Activated T-helper 2 cell treated with anti-CD3 and anti-CD28 coated beads, Interferon-gamma antibody, Interleukin-2, Interleukin-4, amounts not matched to agents 10 μg/mL and 5 μg/mL and 100 μg/mL, durations not matched to agents 14 hours and 24 hours and 36 hours (primary cell): ENCODE measurements at regions not wholly inside any gene's neighbourhood (a gene's known extent, or its start where the extent isn't known, plus 50 kb on each side); places are given as distances from the start of the nearest gene placed in this dataset.
"Not testable (repeated sequence)": the region's sequence is repeated elsewhere in the genome, so short reads cannot be mapped to it uniquely, and the experiment has no call there.

Experiments used
- DNase-seq: peaks from one replicate; pipeline ENCODE4 v3.0.0; 2021; ENCODE audit warnings: low spot score
- H3K27ac Mint-ChIP-seq: one replicate; pipeline ENCODE4 v1.8.0; 2021; ENCODE audit warnings: mixed read lengths
- H3K27me3 Mint-ChIP-seq: one replicate; pipeline ENCODE4 v1.8.0; 2021; ENCODE audit warnings: low read depth, mixed read lengths
- H3K36me3 Mint-ChIP-seq: one replicate; pipeline ENCODE4 v1.8.0; 2021; ENCODE audit warnings: low read depth, mixed read lengths
- H3K4me1 Mint-ChIP-seq: one replicate; pipeline ENCODE4 v1.8.0; 2021; ENCODE audit warnings: low read depth, mixed read lengths
- H3K4me3 Mint-ChIP-seq: one replicate; pipeline ENCODE4 v1.8.0; 2021; ENCODE audit warnings: low read depth, mild to moderate bottlenecking, moderate library complexity, mixed read lengths
- H3K9me3 Mint-ChIP-seq: one replicate; pipeline ENCODE4 v1.8.0; 2021; ENCODE audit warnings: mixed read lengths
- intact Hi-C: fragments of 100-400 bp; cut with micrococcal nuclease; formaldehyde crosslinking; loops from one replicate; pipeline ENCODE4 v1.15.1; 2023

DNA sequence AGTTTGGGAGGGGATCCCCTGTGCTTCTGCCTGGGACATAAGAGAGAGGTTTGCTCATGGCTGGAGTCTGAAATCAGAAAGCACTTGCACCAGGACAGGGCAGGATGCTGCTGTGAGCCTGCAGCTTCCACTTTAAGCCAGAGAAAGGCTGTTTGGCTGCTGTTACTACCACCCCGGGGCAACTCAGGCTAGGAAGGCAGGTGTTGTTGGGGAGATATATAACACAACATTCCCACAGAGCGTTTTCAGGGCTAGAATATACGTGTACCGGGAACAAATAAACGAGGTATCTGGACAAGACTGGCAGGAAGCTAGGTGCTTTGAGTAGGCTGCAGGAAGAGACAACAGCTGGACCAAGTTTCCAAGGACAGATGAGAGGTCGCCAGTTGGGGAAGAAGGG lies 313.3 kb upstream of the CCL2 start:
- Mint-ChIP-seq H3K4me3 (no peak overlapping the region), H3K4me1 (no peaks in the 10 kb centered on the region), H3K9me3 (no peaks in the 10 kb centered on the region), H3K27ac (no peak overlapping the region), H3K27me3 (peaks cover 2% of the 10 kb centered on the region), H3K36me3 (no peaks in the 10 kb centered on the region)
- intact Hi-C loops = no loop called here
- no peak for DNase-seq

DNA sequence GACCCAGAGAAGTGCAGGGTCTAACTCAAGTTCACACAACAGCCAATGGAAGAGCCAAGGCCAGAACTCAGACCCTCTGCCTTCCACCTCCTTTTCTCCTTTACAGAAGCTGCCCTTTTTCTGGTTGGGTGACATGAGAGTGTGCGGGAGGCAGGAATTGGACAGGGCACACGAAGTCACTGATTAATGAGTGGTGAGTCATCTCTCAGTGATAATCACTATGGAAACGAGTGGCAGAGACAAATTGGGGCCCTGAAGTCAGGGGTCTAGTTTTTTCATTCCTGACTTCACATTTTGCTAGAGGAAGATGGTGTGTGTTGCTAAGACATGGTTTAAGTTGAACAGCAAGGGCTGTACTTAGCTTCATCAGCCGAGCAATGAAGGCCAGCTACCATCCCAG lies 312.7 kb upstream of the CCL2 start:
- DNase-seq = no peak

DNA sequence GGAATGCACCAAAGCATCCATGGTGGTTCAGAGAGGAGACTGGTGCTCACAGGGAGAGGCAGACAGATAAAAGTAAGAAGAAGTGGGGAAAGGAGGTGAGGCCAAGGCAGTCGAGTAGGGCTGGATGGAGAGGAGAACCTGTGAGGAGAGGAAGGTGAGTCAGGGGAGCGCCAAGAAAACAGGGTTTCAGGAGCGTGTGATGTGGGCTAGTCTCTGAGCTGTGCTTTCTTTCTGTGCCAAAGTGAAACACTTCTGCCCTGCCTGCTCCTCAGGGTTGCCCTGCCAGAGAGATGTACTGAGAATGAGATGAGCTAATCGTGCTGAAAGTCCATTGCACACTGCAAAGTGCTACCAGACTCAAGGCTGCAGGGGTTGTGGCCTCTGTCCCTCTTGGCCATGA lies 310.7 kb upstream of the CCL2 start:
- DNase-seq = no peak
- Mint-ChIP-seq H3K36me3 (no peaks in the 10 kb centered on the region), H3K27ac (no peak overlapping the region), H3K4me3 (no peak overlapping the region), H3K27me3 (peaks cover 6% of the 10 kb centered on the region), H3K4me1 (no peaks in the 10 kb centered on the region), H3K9me3 (no peaks in the 10 kb centered on the region)
- intact Hi-C loops = no loop called here

More for the DNA sequence above, 312.7 kb upstream of the CCL2 start:
- no peak overlapping the region for H3K4me3 Mint-ChIP-seq
- no peaks in the 10 kb centered on the region for H3K9me3 Mint-ChIP-seq
- H3K27ac Mint-ChIP-seq = no peak overlapping the region
- H3K4me1 Mint-ChIP-seq = no peaks in the 10 kb centered on the region
- H3K27me3 Mint-ChIP-seq = peaks cover 6% of the 10 kb centered on the region
- intact Hi-C loops = no loop called here
- H3K36me3 Mint-ChIP-seq = no peaks in the 10 kb centered on the region

DNA sequence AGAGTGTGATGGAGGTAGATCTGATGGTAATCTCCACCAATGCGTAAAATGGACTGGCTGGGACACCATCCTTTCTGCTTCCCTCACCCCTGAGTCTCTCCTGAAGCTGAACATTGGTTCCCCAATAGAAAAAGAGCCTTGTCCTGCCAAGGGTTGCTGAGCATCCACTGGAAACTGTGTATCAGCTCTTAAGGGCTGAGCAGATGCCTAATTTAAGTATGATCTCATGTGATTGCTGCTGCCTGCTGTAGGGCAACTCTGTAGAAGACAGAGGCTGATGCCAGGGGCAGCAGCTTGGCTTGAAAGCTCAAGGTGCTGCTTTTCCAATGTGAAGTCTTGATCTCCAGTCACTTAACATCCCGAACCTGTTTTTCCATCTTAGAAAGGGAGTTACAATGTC lies 310.3 kb upstream of the CCL2 start:
- H3K9me3 Mint-ChIP-seq = no peaks in the 10 kb centered on the region
- intact Hi-C loops = no loop called here
- DNase-seq = no peak
- no peaks in the 10 kb centered on the region for H3K36me3 Mint-ChIP-seq
- peaks cover 6% of the 10 kb centered on the region for H3K27me3 Mint-ChIP-seq
- no peak overlapping the region for H3K4me3 Mint-ChIP-seq
- H3K27ac Mint-ChIP-seq = no peak overlapping the region
- no peaks in the 10 kb centered on the region for H3K4me1 Mint-ChIP-seq

DNA sequence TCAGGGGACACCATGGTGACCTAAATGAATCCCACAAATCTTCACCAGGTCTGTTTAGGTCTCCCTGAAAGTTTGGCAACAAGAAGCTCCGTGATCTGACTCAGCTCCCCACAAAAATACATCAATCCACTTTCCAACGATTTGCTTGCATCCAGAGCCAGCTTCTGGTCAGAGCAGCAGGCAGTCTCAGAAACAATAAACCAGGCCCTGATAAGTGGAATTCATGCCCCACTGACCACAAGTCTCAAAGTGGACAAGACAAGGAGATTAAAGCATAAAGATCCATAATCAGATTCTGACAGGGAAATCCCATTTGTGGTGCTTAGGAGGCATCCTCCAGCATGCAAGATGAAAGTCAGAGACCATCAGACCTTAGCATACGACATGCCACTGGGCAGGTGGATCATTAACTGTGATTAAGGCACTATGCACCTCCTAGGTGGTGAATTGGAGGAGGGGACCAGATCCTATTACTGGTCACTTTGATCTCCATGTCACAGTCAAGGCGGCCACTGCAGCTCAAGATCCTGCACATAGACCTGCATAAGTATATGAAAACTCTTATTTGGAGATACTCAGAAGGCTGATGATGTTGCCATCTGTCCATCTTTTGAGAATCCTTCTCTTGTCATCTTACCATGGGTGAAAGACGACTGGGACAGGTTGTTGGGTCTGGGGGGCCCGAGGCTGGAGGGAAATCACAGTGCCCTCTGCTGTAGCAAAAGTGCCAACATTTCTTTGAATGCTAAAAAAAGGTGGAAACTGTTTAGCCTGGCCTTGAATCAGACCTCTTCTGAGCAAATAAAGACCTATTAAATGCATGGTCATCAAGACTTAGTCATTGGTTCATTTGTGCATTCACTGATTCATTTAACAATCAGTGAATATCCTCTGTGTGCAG lies 309.2 kb upstream of the CCL2 start:
- Mint-ChIP-seq H3K36me3 (no peaks in the 10 kb centered on the region), H3K27me3 (peaks cover 6% of the 10 kb centered on the region), H3K9me3 (no peaks in the 10 kb centered on the region), H3K27ac (no peak overlapping the region), H3K4me1 (no peaks in the 10 kb centered on the region), H3K4me3 (no peak overlapping the region)
- no peak for DNase-seq
- intact Hi-C loops = no loop called here

DNA sequence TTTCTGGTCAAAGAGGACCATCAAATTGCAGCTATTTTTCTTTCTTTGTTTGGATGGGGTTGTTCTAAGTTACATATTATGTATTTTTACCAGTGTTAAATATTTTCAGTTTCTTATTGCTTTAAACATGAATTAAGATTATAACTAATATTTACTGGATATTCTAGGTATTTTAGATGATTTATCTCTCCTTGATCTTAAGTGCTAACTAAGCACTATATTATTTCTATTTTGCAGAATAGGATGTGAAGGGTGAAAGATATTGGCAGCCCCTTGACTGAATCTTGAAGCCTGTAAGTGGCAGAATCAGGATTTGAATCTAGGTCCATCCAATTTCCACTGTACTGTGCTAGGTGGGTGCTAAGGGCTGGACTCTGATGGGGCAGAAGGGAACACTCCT lies 307.3 kb upstream of the CCL2 start:
- Mint-ChIP-seq H3K4me1 (no peaks in the 10 kb centered on the region), H3K9me3 (no peaks in the 10 kb centered on the region), H3K4me3 (no peak overlapping the region), H3K27ac (no peak overlapping the region), H3K27me3 (peaks cover 9% of the 10 kb centered on the region), H3K36me3 (no peaks in the 10 kb centered on the region)
- no peak for DNase-seq
- intact Hi-C loops = no loop called here

DNA sequence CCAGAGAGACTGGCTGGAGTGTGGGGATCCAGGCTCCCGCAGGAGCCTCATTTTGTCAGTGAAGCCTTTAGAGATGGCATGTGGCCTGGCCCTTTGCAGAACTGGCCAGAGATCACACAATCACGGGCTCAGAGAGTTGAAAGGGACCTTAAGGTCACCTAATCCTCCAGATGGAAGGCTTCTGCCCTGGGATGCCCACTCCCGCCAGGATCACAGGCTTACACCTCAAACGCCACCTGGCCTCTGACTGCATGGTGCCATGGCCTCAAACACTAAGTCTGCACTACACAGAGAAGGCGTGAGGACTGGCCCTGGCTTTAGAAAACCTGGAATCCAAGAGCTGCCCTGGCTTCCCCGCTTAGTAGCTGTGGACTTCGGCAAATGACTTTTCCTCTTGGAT lies 306.8 kb upstream of the CCL2 start:
- Mint-ChIP-seq H3K9me3 (no peaks in the 10 kb centered on the region), H3K27ac (no peak overlapping the region), H3K36me3 (no peaks in the 10 kb centered on the region), H3K4me3 (no peak overlapping the region), H3K27me3 (peaks cover 9% of the 10 kb centered on the region), H3K4me1 (no peaks in the 10 kb centered on the region)
- DNase-seq = no peak
- intact Hi-C loops = no loop called here

DNA sequence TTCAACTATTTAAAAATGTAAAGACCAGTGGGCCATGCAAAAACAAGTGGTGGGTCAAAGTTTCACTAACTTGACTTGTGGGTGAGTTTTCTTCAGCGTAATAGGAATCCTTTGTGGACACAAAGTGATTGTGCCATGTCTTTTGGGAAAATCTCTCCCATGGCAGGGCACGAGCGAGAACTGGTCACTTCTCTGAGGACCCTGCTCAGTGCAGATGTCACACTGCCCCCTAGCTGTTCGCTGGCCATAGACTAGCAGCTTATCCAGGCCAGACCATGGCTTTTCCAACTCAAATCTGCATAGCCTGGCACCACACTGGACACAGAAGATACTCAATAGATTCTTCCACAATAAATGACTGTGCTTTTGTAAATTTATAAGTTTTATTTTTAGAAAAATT lies 306.0 kb upstream of the CCL2 start:
- Mint-ChIP-seq H3K9me3 (no peaks in the 10 kb centered on the region), H3K27me3 (peaks cover 11% of the 10 kb centered on the region), H3K4me1 (no peaks in the 10 kb centered on the region), H3K4me3 (no peak overlapping the region), H3K36me3 (no peaks in the 10 kb centered on the region), H3K27ac (no peak overlapping the region)
- no peak for DNase-seq
- intact Hi-C loops = no loop called here

DNA sequence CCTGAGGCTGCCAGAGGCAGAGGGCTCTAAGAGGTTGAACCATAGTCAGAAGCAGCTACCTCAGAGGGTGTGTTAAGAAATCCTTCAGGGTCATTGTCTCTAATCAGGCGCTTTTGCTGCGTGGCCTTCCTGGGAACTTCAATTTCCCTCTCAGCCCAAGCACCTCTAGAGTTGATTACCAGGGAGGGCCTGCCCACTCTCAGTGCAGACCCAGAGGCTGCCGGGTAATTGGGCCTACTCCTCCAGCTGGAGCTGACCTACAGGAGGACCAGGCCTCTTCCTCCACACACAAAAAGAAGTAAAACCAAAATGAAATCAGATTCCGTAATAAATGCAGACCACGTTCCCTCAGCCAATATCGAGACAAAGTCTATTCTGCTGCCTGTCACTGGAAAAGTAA lies 305.0 kb upstream of the CCL2 start:
- DNase-seq = no peak
- Mint-ChIP-seq H3K9me3 (no peaks in the 10 kb centered on the region), H3K4me1 (no peaks in the 10 kb centered on the region), H3K27ac (no peak overlapping the region), H3K36me3 (no peaks in the 10 kb centered on the region), H3K27me3 (peaks cover 10% of the 10 kb centered on the region), H3K4me3 (no peak overlapping the region)
- intact Hi-C loops = no loop called here

DNA sequence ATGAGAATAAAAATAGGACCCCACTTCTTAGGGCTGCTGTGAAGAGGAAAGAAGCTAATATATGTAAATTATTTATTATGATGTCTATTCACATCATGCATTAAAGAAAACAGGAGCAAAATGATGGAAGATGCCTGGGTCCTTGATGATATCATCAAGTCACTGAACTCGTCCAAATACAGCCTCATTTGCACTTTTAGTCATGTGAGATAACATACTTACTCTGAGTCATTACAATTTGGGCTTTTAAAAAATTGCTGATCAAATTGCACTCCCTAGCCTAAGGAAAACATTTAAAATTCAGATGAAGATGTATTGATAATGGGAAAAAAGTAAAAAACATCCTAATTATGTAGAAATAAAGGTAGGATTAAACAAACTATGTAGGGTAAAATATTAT lies 302.7 kb upstream of the CCL2 start:
- intact Hi-C loops = no loop called here
- no peak for DNase-seq
- Mint-ChIP-seq H3K27me3 (peaks cover 6% of the 10 kb centered on the region), H3K4me3 (no peak overlapping the region), H3K36me3 (no peaks in the 10 kb centered on the region), H3K4me1 (no peaks in the 10 kb centered on the region), H3K9me3 (no peaks in the 10 kb centered on the region), H3K27ac (no peak overlapping the region)

DNA sequence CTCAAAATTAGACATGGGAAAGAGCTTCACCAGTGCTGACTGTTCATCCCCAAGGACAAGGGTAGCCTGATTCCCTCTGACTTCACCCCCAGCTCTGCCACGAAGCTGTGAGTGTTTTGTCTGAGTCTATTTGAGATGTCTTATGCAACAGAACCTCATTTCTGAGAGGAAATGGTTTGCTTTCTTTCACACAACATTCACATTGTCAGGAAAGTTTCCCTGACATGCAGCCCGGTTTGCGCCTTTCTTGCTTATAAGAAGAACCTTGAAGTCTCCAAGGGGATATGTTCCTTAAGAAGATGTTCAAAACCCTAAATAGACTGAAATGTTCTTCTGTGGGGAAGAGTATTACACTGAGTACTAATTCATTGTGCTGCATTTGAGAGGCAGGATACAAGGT lies 300.5 kb upstream of the CCL2 start:
- peaks cover 6% of the 10 kb centered on the region for H3K27me3 Mint-ChIP-seq
- no peak overlapping the region for H3K4me3 Mint-ChIP-seq
- intact Hi-C loops = no loop called here
- H3K27ac Mint-ChIP-seq = no peak overlapping the region
- H3K36me3 Mint-ChIP-seq = no peaks in the 10 kb centered on the region
- peaks cover 6% of the 10 kb centered on the region for H3K9me3 Mint-ChIP-seq
- no peak for DNase-seq
- no peaks in the 10 kb centered on the region for H3K4me1 Mint-ChIP-seq

DNA sequence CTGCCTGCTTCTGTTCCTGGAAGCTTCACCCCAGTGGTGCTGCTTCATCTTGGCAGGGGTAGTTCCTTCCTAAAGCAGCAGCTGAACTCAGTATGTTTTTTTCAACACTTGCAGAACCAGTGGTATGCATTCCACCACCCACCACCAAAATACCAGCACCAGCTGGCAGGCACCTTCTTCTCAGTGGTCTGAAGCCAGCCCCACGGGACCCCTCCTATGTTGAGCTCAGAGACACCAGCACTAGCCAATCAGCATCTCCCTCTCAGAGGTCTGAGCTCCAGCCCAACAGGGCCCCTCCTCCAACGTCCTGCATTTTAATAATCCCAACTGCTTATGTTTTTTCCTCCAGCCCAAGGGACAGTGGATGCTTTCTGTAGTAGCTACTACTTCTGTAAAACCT lies 299.6 kb upstream of the CCL2 start:
- Mint-ChIP-seq H3K27ac (no peak overlapping the region), H3K4me3 (no peak overlapping the region), H3K36me3 (no peaks in the 10 kb centered on the region), H3K9me3 (peaks cover 11% of the 10 kb centered on the region), H3K4me1 (no peaks in the 10 kb centered on the region), H3K27me3 (peaks cover 6% of the 10 kb centered on the region)
- intact Hi-C loops = no loop called here
- DNase-seq = no peak

DNA sequence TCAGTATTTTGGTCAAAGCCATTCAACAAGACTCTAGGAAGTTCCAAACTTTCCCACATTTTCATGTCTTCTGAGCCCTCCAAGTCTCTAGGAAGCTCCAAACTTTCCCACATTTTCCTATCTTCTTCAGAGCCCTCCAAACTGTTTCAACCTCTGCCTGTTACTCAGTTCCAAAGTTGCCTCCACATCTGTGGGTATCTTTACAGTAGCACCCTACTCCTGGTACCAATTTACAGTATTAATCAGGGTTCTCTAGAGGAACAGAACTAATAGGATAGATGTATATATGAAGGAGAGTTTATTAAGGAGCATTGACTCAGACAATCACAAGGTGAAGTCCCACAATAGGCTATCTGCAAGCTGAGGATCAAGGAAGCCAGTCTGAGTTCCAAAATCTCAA lies 296.0 kb upstream of the CCL2 start:
- H3K4me1 Mint-ChIP-seq, H3K36me3 Mint-ChIP-seq, DNase-seq, intact Hi-C loops, H3K27me3 Mint-ChIP-seq, H3K27ac Mint-ChIP-seq, H3K4me3 Mint-ChIP-seq: not testable (repeated sequence)
- H3K9me3 Mint-ChIP-seq = peaks cover 11% of the 10 kb centered on the region
